Liver (tissue), 8 donors: ENCODE measurements at regions not wholly inside any gene's neighbourhood (a gene's known extent, or its start where the extent isn't known, plus 50 kb on each side); places are given as distances from the start of the nearest gene placed in this dataset.

Source experiments
- DNase-seq: peaks from one replicate; pipeline ENCODE4 v3.0.0-alpha.2; 2017; ENCODE audit warnings: low spot score
- H3K27ac ChIP-seq, 2 donors: one replicate each; pipeline ENCODE4 v1.7.0; 2013; ENCODE audit warnings: inconsistent platforms in 2 of 2, low read length in 2 of 2, control low read depth in 1 of 2, low read depth in 1 of 2, mild to moderate bottlenecking in 1 of 2
- H3K27me3 ChIP-seq, 4 donors: one replicate each; pipeline versions ENCODE4 v1.6.1 to v1.7.0; 2013; ENCODE audit warnings: low read length in 3 of 4, inconsistent platforms in 1 of 4, mild to moderate bottlenecking in 1 of 4, moderate library complexity in 1 of 4; ENCODE audit not compliant: control insufficient read depth in 4 of 4, insufficient read depth in 4 of 4
- H3K36me3 ChIP-seq, 4 donors: one replicate each; pipeline versions ENCODE4 v1.6.1 to v1.7.0; 2013; ENCODE audit warnings: low read length in 3 of 4, mild to moderate bottlenecking in 3 of 4, low read depth in 1 of 4, moderate library complexity in 1 of 4; ENCODE audit not compliant: control insufficient read depth in 4 of 4, insufficient read depth in 3 of 4
- H3K4me1 ChIP-seq, 4 donors: one replicate each; pipeline versions ENCODE4 v1.6.1 to v1.7.0; 2013; ENCODE audit warnings: low read length in 3 of 4, mild to moderate bottlenecking in 3 of 4, moderate library complexity in 1 of 4; ENCODE audit not compliant: control insufficient read depth in 4 of 4, insufficient read depth in 4 of 4
- H3K4me3 ChIP-seq, 3 donors: one replicate each; pipeline versions ENCODE4 v1.6.1 to v1.7.0; 2013; ENCODE audit warnings: low read length in 3 of 3, control low read depth in 1 of 3, low read depth in 1 of 3, mild to moderate bottlenecking in 1 of 3
- H3K9ac ChIP-seq, 2 donors: one replicate each; pipeline ENCODE4 v1.7.0; 2013; ENCODE audit warnings: low read length in 2 of 2, mild to moderate bottlenecking in 2 of 2, moderate library complexity in 2 of 2, control low read depth in 1 of 2, low read depth in 1 of 2
- H3K9me3 ChIP-seq, 4 donors: one replicate each; pipeline versions ENCODE4 v1.6.1 to v1.7.0; 2013; ENCODE audit warnings: low read length in 3 of 4; ENCODE audit not compliant: control insufficient read depth in 4 of 4
- ATF3 ChIP-seq: IDR thresholded peaks from 2 replicates; pipeline ENCODE4 v1.6.1; 2016; ENCODE audit warnings: antibody characterized with exemption
- CTCF ChIP-seq: fragments of 150-350 bp; IDR thresholded peaks from 2 replicates; pipeline ENCODE4 v1.5.1; 2017; ENCODE audit warnings: improper control_type of control experiment, low read depth, low read length; ENCODE audit not compliant: missing input control
- EGR1 ChIP-seq, 2 donors: IDR thresholded peaks; 2 replicates each; pipeline ENCODE4 v1.6.1; 2016 to 2018; ENCODE audit warnings: antibody characterized with exemption in 2 of 2, low read depth in 2 of 2
- FOXA1 ChIP-seq: IDR thresholded peaks from 2 replicates; pipeline ENCODE4 v1.6.1; 2016; ENCODE audit warnings: antibody characterized with exemption
- FOXA2 ChIP-seq: IDR thresholded peaks from 2 replicates; pipeline ENCODE4 v1.6.1; 2016; ENCODE audit warnings: antibody characterized with exemption
- GABPA ChIP-seq, 2 donors: IDR thresholded peaks in 1 of 2; conservative IDR thresholded peaks in 1 of 2; 2 replicates each; pipeline ENCODE4 v1.6.1; 2016; ENCODE audit warnings: antibody characterized with exemption in 2 of 2, mild to moderate bottlenecking in 1 of 2, moderate library complexity in 1 of 2
- HNF4A ChIP-seq, 2 donors: conservative IDR thresholded peaks; 2 replicates each; pipeline ENCODE4 v1.6.1; 2016; ENCODE audit warnings: antibody characterized with exemption in 2 of 2, mild to moderate bottlenecking in 2 of 2
- HNF4G ChIP-seq: IDR thresholded peaks from 2 replicates; pipeline ENCODE4 v1.6.1; 2016; ENCODE audit warnings: antibody characterized with exemption
- JUND ChIP-seq, 2 donors: IDR thresholded peaks; 2 replicates each; pipeline ENCODE4 v1.6.1; 2016; ENCODE audit warnings: antibody characterized with exemption in 2 of 2
- NR2F2 ChIP-seq: IDR thresholded peaks from 2 replicates; pipeline ENCODE4 v1.6.1; 2016; ENCODE audit warnings: antibody characterized with exemption
- RAD21 ChIP-seq, 2 donors: IDR thresholded peaks; 2 replicates each; pipeline ENCODE4 v1.6.1; 2016; ENCODE audit warnings: antibody characterized with exemption in 2 of 2, mild to moderate bottlenecking in 2 of 2
- REST ChIP-seq: IDR thresholded peaks from 2 replicates; pipeline ENCODE4 v1.6.1; 2016; ENCODE audit warnings: antibody characterized with exemption, mild to moderate bottlenecking
- RXRA ChIP-seq, 2 donors: IDR thresholded peaks; 2 replicates each; pipeline ENCODE4 v1.6.1; 2017 to 2018; ENCODE audit warnings: antibody characterized with exemption in 2 of 2, mild to moderate bottlenecking in 1 of 2
- SP1 ChIP-seq: IDR thresholded peaks from 2 replicates; pipeline ENCODE4 v1.6.1; 2018; ENCODE audit warnings: antibody characterized with exemption, mild to moderate bottlenecking
- TAF1 ChIP-seq: conservative IDR thresholded peaks from 2 replicates; pipeline ENCODE4 v1.6.1; 2016; ENCODE audit warnings: antibody characterized with exemption, mild to moderate bottlenecking
- ZBTB33 ChIP-seq: IDR thresholded peaks from 2 replicates; pipeline ENCODE4 v1.6.1; 2016; ENCODE audit warnings: antibody characterized with exemption
- WGBS: extraction: QIAGEN DNeasy Blood & Tissue Kit; methylation state at CpG from one replicate; pipeline ENCODE4 v1.1.7; 2013; 5-methylcytosine and 5-hydroxymethylcytosine counted together
- donor health status: healthy.
- donor health status: healthy.
- donor health status: healthy.
- donor health status: healthy.
- donor health status: healthy.

- no peaks in the 10 kb centered on the region for H3K36me3 ChIP-seq
- H3K27me3 ChIP-seq: no peaks in the 10 kb centered on the region
- H3K9me3 ChIP-seq: no peaks in the 10 kb centered on the region
- H3K4me3 ChIP-seq: no peak overlapping the region
- DNase-seq: no peak
- H3K4me1 ChIP-seq: peaks cover 0 to 15% (median 5%) of the 10 kb centered on the region in 4 donors
- H3K27ac ChIP-seq: no peak overlapping the region
- TF ChIP-seq HNF4G: no peak
- TF ChIP-seq FOXA1: no peak
- TF ChIP-seq ATF3: no peak
- TF ChIP-seq RAD21 (IDR thresholded peaks at IDR 0.05): no peak
- TF ChIP-seq REST: no peak
- TF ChIP-seq SP1: no peak
- no peak for TF ChIP-seq GABPA (IDR thresholded peaks at IDR 0.05 in 1 of 2, conservative IDR thresholded peaks at IDR 0.05 in 1 of 2)
- TF ChIP-seq ZBTB33: no peak
- TF ChIP-seq RXRA (IDR thresholded peaks at IDR 0.05): no peak
- TF ChIP-seq HNF4A (conservative IDR thresholded peaks at IDR 0.05): no peak
- TF ChIP-seq TAF1: no peak
- H3K9ac ChIP-seq: no peak overlapping the region
Observed at GRCh38 chr12:93146970-93147369, 217.9 kb upstream of the EEA1 start.

DNA sequence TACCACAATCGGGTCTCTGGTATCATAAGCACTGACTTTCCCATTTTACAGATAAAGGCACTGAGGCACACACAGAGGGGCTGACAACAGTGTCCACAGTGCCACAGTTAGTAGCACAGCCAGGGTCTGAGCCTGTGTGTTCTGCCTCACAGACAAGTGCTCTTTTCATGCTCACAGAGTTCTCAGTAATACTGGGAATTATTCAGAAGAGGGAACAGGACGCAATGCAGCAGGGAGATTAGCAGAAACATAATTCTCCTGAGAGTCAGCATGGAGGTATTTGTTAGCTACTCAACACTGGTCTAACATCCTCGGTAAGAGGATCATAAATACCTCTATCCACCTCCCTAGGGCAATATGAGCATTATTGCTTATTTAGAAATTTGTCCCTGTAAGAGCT is 219.3 kb upstream of the EEA1 start:
- Histone ChIP-seq H3K27ac (no peak overlapping the region), H3K36me3 (no peaks in the 10 kb centered on the region), H3K9me3 (no peaks in the 10 kb centered on the region), H3K27me3 (no peaks in the 10 kb centered on the region), H3K9ac (no peak overlapping the region), H3K4me3 (no peak overlapping the region), H3K4me1 (peaks cover 0 to 15% (median 5%) of the 10 kb centered on the region in 4 donors)
- 74% methylated on average over 3 of the region's 3 CpGs for WGBS
- TF ChIP-seq REST (no peak), FOXA1 (no peak), NR2F2 (no peak), GABPA (IDR thresholded peaks at IDR 0.05 in 1 of 2, conservative IDR thresholded peaks at IDR 0.05 in 1 of 2) (no peak), CTCF (no peak), ATF3 (no peak), JUND (IDR thresholded peaks at IDR 0.05) (no peak), EGR1 (IDR thresholded peaks at IDR 0.05; ENCODE audit: low read depth in 2 of 2) (no peak), FOXA2 (no peak), ZBTB33 (no peak), RAD21 (IDR thresholded peaks at IDR 0.05) (no peak), RXRA (IDR thresholded peaks at IDR 0.05) (no peak)
- DNase-seq: no peak
